ENCODE measurements at regions not wholly inside any gene's neighbourhood (a gene's known extent, or its start where the extent isn't known, plus 50 kb on each side); places are given as distances from the start of the nearest gene placed in this dataset.

GRCh38 chr6:140537834-140538705, 1163.6 kb upstream of the CITED2 start:
- Mint-ChIP-seq H3K4me3 (ENCODE audit: unreplicated experiment) (no peak overlapping the region), H3K4me1 (ENCODE audit: low read depth, unreplicated experiment) (peaks cover 4% of the 10 kb centered on the region)
- no peak for DNase-seq

GRCh38 chr6:140537211-140537610, 1162.8 kb upstream of the CITED2 start:
- Mint-ChIP-seq H3K27ac (ENCODE audit: unreplicated experiment) (no peak overlapping the region), H3K9me3 (ENCODE audit: unreplicated experiment) (no peaks in the 10 kb centered on the region), H3K36me3 (ENCODE audit: unreplicated experiment) (no peaks in the 10 kb centered on the region), H3K4me3 (ENCODE audit: unreplicated experiment) (no peak overlapping the region), H3K27me3 (ENCODE audit: unreplicated experiment) (no peaks in the 10 kb centered on the region), H3K4me1 (ENCODE audit: low read depth, unreplicated experiment) (peaks cover 4% of the 10 kb centered on the region)
- TF ChIP-seq CTCF (IDR thresholded peaks at IDR 0.05; ENCODE audit: partially characterized antibody, unreplicated experiment) = no peak
- no peak for DNase-seq

More at GRCh38 chr6:140537834-140538705, 1163.6 kb upstream of the CITED2 start:
- TF ChIP-seq CTCF (IDR thresholded peaks at IDR 0.05; ENCODE audit: partially characterized antibody, unreplicated experiment) = no peak
- no peak overlapping the region for H3K27ac Mint-ChIP-seq (ENCODE audit: unreplicated experiment)
- H3K9me3 Mint-ChIP-seq (ENCODE audit: unreplicated experiment) = no peaks in the 10 kb centered on the region
- H3K36me3 Mint-ChIP-seq (ENCODE audit: unreplicated experiment) = no peaks in the 10 kb centered on the region
- no peaks in the 10 kb centered on the region for H3K27me3 Mint-ChIP-seq (ENCODE audit: unreplicated experiment)

- TF ChIP-seq CTCF (IDR thresholded peaks at IDR 0.05; ENCODE audit: partially characterized antibody, unreplicated experiment) = no peak
- Mint-ChIP-seq H3K36me3 (ENCODE audit: unreplicated experiment) (no peaks in the 10 kb centered on the region), H3K27ac (ENCODE audit: unreplicated experiment) (no peak overlapping the region)
Measured at GRCh38 chr6:140535511-140535910, 1161.1 kb upstream of the CITED2 start.

GRCh38 chr6:140533526-140533925, 1159.1 kb upstream of the CITED2 start:
- Mint-ChIP-seq H3K9me3 (ENCODE audit: unreplicated experiment) (no peaks in the 10 kb centered on the region), H3K4me3 (ENCODE audit: unreplicated experiment) (no peak overlapping the region), H3K27me3 (ENCODE audit: unreplicated experiment) (no peaks in the 10 kb centered on the region), H3K27ac (ENCODE audit: unreplicated experiment) (no peak overlapping the region), H3K4me1 (ENCODE audit: low read depth, unreplicated experiment) (peaks cover 4% of the 10 kb centered on the region), H3K36me3 (ENCODE audit: unreplicated experiment) (no peaks in the 10 kb centered on the region)
- no peak for TF ChIP-seq CTCF (IDR thresholded peaks at IDR 0.05; ENCODE audit: partially characterized antibody, unreplicated experiment)
- DNase-seq = no peak

More at GRCh38 chr6:140535511-140535910, 1161.1 kb upstream of the CITED2 start:
- H3K4me1 Mint-ChIP-seq (ENCODE audit: low read depth, unreplicated experiment) = peaks cover 4% of the 10 kb centered on the region
- no peak overlapping the region for H3K4me3 Mint-ChIP-seq (ENCODE audit: unreplicated experiment)
- no peak for DNase-seq
- H3K9me3 Mint-ChIP-seq (ENCODE audit: unreplicated experiment) = no peaks in the 10 kb centered on the region
- no peaks in the 10 kb centered on the region for H3K27me3 Mint-ChIP-seq (ENCODE audit: unreplicated experiment)

GRCh38 chr6:140504776-140505175, 1130.3 kb upstream of the CITED2 start:
- H3K4me1 Mint-ChIP-seq (ENCODE audit: low read depth, unreplicated experiment) = no peaks in the 10 kb centered on the region
- no peak for TF ChIP-seq CTCF (IDR thresholded peaks at IDR 0.05; ENCODE audit: partially characterized antibody, unreplicated experiment)
- no peaks in the 10 kb centered on the region for H3K27me3 Mint-ChIP-seq (ENCODE audit: unreplicated experiment)
- H3K4me3 Mint-ChIP-seq (ENCODE audit: unreplicated experiment) = no peak overlapping the region
- H3K36me3 Mint-ChIP-seq (ENCODE audit: unreplicated experiment) = no peaks in the 10 kb centered on the region
- H3K27ac Mint-ChIP-seq (ENCODE audit: unreplicated experiment) = no peak overlapping the region
- no peak for DNase-seq
- peaks cover 3% of the 10 kb centered on the region for H3K9me3 Mint-ChIP-seq (ENCODE audit: unreplicated experiment)

All from glutamatergic neuron (in vitro differentiated cells).